COLO668 (cell line): ENCODE measurements at regions not wholly inside any gene's neighbourhood (a gene's known extent, or its start where the extent isn't known, plus 50 kb on each side); places are given as distances from the start of the nearest gene placed in this dataset.
"Not testable (repeated sequence)": the region's sequence is repeated elsewhere in the genome, so short reads cannot be mapped to it uniquely, and the experiment has no call there.

Experiments
- DNase-seq: peaks from one replicate; lab custom pipeline; 2025; ENCODE audit not compliant: unreplicated experiment; lab: John Stamatoyannopoulos, UW

DNA sequence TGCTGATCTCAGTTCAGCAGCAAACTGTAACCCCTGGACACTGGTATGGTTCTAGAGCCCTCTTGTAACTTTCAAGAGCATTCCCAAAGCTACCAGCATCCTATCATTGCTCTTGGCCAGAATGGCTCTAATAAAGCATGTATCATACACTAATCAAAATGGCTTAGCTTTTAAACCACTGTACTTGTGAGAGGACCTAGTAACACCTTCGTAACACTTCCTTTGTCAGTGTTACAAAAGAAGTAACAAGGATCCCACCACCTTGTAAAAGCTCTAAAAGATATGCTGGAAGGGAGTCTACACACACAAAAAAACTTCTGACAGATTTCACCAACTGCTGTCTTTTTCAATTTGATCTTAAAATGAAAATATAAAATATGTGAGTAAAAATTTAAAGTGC lies 144.7 kb downstream of the ALOX5 start:
- no peak for DNase-seq

DNA sequence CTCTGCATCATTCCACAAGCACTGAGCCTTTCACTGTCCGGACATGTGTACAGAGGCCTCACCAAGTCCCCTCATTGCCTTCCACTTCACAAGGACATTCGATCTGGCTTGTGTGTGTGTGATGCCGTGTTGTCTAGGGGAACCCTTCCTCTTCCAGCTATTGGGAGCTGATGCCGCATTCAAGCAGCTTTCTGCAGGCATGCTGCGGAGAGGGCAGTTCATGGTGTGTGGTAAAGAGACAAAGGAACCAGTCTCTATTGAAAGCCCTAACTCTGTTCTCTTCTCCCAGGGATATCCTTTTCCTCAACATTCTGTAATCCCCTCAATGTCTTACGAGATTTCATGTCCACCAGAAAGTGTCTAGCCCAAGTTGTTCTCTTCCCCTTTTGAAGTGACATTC lies 141.6 kb downstream of the ALOX5 start:
- peak; percentile 15 for DNase-seq

DNA sequence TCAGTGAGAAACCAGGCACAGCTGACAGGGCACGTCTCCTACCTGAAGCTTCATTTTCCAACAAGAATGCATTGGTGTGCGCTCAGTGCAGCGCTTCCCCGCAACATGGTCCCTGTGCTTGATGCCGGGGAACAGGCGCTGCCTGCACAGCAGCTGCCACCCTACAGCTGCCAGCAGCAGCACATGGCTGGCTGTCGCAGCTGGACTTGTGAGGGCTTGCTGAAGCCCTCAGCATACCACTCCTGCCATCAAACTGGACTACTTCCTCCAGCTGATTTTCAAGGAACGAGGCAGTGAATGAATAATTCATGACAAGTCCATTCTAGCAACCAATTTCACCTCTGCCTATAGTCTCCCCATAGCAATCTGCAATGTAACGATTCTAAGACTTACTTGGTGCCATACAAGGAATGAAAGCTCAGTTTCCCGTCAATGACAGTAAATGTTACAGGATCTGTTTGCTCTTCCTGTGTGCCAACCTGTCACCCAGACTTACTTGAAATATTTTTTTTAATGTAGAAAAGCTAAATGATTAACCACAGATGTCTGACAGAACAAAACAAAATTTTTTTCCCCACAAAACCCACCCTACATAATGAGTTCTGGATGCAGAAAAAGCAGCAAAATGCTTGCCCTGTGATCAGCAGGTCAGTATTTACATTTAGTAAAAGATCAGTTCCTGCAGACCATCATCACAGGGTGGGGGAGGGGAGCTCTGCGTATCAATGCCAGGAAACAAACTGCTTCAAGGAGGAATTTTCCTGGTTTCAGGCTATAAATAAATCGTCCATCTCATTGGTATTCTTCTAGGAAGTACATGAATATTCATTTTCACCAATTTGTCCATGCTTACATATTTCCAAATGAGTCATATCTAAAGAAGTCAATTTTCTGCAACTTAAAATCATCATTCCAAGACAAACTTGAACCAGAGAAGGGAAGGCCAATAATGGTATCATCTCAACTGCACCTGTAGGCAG lies 140.6 kb downstream of the ALOX5 start:
- peak; percentile 75 for DNase-seq

DNA sequence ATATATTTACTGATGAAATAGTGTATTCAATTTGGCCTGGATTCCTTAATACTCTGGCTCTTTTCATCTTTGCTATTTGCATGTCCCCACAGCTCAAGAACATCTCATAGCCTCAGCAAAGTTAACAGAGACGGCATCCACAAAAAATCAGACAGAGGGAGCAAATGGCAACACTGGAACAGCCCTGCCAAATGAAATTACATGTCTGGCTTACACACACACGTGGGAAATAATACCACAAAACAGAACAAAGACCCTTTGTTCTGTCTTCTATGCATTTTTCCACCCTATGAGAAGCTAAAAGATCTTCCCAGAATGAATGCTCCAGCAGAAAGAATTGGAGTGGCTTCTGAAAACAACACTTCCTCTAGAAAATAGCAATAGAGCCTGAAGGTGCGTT lies 139.5 kb downstream of the ALOX5 start:
- no peak for DNase-seq

DNA sequence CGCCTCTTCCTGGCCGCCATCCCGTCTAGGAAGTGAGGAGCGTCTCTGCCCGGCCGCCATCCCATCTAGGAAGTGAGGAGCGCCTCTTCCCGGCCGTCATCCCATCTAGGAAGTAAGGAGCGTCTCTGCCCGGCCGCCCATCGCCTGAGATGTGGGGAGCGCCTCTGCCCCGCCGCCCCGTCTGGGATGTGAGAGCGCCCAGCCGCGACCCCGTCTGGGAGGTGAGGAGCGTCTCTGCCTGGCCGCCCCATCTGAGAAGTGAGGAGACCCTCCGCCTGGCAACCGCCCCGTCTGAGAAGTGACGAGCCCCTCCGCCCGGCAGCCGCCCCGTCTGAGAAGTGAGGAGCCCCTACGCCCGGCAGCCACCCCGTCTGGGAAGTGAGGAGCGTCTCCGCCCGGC lies 137.9 kb downstream of the ALOX5 start:
- not testable (repeated sequence) for DNase-seq

DNA sequence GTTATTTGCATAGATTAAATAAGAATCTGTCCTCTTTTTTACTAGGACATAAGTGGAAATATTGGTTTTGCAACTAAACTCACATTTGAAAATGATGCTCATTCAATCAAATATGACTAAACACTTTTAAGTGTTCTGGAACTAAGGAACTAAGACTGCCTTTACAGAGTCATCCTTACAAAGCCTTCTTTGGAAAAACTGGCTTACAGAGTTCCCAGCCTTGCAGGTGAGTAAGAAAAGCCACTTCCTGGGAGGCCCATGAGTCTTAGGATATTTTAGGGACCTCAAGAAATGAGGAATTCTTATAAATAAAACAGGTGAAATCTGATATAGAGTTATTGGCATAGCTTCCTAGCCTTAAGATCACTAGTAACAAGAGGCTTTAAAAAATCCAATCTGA lies 135.5 kb downstream of the ALOX5 start:
- no peak for DNase-seq

DNA sequence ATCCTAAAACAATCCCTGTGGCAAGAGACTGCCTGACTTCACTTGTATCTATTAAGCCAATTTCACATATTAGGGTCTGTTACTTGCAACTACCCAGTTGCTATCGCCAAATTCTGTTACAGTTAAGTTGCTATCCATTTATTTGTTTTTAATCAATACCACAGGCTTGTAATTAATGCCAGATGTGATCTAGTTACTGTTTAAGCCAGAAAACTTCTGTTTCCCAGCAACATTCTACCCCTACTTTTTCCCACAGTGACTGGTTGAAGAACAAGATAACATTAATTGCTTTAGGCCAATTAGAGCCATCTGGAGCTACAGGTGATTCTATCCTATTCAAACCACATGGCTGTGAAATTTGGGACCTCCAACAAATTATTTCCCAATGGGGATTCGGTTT lies 131.3 kb downstream of the ALOX5 start:
- no peak for DNase-seq

DNA sequence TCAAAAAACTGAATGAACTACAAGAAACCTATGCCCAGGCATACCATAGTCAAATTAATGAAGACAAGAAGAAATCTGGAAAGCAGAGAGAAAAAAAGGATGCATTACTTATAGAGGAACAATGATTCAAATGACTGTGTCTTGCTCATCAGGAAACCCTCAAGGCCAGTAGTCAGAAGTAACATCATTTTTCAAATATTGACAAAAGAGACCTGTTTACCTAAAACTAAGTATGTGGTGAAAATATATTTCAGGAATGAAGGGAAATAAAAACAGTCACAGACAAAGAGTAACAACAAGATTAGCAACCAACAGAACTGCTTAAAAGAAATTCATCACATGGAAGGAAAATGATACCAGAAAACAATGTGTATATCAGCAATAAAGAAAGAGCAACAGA lies 128.4 kb downstream of the ALOX5 start:
- DNase-seq = no peak

DNA sequence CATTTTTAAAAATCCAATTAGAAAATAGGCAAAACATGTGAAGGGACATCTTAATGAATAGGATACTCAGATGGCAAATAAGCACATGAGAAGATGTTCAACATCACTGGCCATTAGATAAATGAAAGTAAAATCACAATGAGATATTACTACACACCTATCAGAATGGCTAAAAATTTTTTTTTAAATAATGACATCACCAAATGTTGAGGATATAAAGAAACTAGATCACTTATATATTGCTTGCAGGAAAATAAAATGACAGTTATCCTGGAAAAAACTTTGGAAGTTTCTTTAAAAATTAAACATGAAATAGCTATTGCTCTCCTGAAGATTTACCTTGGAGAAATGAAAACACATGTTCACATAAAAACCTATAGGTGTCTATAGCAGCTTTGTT lies 127.8 kb downstream of the ALOX5 start:
- DNase-seq = no peak

DNA sequence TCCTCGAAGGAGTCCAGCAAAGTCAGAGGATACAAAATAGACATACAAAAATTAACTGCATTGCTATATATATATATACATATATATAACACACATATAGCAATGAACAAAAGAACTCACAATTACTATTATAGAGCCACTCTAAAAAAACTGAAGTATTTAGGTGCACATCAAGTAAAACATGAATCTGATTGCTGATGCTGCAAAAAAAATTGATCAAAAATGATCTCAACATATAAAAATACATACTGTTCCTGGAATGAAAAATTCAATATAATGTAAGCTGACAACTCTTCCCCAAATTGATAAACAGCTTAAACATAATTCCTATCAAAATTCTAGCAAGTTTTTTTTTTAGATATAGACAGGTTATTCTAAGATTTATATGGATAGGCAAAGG lies 126.8 kb downstream of the ALOX5 start:
- DNase-seq = no peak

DNA sequence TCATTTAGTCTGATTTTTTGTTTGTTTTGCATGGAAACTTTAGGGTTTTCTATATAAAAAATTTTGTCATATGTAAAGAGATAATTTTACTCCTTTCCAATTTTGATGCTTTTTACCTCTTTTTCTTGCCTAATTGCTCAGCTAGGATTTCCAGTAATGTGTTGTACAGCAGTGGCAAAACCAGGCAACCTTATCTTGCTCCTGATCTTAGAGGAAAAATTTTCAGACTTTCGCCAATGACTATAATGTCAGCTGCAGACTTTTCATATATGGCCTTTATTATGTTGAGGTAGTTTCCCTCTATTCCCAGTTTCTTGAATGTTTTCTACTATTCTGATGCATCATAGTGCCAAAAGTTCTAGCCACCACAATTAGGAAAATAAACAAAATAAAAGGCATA lies 126.3 kb downstream of the ALOX5 start:
- no peak for DNase-seq

DNA sequence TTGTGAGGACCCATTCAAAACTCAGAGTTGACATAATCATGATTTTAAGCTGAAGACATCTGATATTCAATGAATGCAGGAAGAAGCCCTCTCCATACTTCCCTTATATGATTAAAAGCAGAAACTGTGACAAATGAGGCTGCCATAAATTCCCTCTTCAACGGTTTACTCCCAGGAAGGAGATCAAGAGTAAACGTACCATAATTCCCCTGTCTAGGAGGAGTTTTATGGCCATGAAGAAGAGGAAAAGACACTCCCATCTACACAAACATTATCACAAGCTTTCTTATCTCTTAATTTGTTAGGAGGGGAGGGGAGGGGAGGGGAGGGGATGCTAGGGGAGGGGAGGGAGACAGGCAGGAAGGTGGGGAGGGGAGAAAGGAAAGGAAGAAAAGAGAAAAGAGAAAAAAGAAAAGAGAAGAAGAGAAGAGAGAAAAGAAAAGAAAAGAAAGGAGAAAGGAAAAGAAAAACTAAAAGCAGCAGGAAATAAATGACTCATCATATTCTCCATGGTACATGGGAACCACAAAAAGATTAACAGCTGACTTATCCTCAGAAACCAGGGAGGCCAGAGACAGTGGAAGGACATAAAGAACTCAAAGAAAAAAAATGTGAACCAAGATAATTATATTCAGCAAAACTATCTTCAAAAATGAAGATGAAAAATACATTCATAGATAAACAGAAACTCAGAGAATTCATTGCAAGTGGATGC lies 121.6 kb downstream of the ALOX5 start:
- DNase-seq = no peak
